ENCODE measurements at regions not wholly inside any gene's neighbourhood (a gene's known extent, or its start where the extent isn't known, plus 50 kb on each side); places are given as distances from the start of the nearest gene placed in this dataset.

DNA sequence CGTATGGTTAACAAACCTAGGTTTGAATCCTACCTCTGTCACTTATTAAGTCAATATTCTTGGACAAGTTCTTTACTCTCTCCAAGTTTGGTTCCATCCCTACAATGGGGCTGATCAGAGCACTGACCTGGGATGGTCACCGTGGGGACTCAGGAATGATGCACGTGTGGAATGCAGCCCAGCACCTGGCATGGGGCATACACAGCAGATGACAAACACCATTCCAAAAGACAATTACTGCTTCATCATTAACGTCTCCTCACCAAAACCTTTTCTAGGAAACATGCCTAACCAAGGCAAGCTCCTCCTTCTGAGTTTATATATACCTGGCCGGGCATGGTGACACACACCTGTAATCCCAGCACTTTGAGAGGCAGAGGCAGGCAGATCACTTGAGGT lies 532.9 kb upstream of the ID2 start:
- Mint-ChIP-seq H3K9me3 (peaks cover 13% of the 10 kb centered on the region), H3K27me3 (peaks cover 5% of the 10 kb centered on the region), H3K4me3 (no peak overlapping the region), H3K36me3 (ENCODE audit: low read depth) (no peaks in the 10 kb centered on the region), H3K27ac (no peak overlapping the region), H3K4me1 (ENCODE audit: low read depth) (peaks cover 41% of the 10 kb centered on the region)
- intact Hi-C loops (cut with micrococcal nuclease): no loop called here

DNA sequence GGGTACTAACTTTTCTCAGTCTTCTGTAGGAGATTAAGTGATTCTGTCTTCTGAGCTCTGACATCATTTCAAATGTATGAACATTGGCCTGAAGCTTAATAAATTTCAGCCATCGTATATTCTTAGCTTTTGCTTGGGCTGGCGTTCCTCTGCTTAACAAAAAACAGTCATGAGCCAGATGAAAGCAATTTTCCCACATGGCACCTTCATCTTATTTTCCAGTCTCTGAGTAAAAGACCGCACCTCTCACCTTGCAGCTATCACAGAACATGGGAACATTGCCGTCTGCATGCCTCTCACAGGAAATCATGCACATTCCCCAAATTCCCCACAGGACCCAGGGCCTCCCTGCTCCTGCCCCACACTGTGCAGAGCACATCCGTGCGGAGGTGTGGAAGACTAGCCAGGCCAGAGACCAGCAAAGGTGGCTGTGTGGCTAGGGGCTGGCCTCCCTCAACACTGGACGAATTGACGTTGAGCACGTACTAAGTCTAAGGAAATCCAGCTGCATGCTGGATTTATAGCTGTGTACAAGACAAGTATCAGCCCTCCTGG lies 531.8 kb upstream of the ID2 start:
- no peak overlapping the region for H3K4me3 Mint-ChIP-seq
- peaks cover 5% of the 10 kb centered on the region for H3K27me3 Mint-ChIP-seq
- H3K4me1 Mint-ChIP-seq (ENCODE audit: low read depth): peaks cover 40% of the 10 kb centered on the region
- intact Hi-C loops (cut with micrococcal nuclease): no loop called here
- peaks cover 5% of the 10 kb centered on the region for H3K9me3 Mint-ChIP-seq
- no peaks in the 10 kb centered on the region for H3K36me3 Mint-ChIP-seq (ENCODE audit: low read depth)
- no peak overlapping the region for H3K27ac Mint-ChIP-seq

DNA sequence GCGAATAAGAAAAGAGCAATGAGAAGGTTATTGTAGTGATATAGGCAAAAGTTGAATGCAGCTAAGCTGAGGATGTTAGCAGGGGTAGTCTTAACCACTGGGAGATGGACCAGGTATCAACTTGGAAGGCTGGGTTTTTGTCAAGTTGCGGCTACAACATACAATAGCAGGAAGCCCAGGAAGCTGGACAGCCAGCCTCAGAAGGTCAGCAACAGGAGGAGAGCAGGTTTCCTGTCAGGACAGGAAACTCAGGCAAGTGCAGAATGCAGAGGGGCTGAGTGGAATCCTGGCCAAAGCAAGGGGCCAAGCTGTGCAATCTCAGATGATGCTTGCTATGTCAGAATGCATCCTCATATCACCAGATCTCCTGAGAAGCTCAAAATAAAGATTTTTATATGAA lies 530.0 kb upstream of the ID2 start:
- Mint-ChIP-seq H3K36me3 (ENCODE audit: low read depth) (no peaks in the 10 kb centered on the region), H3K27me3 (peaks cover 5% of the 10 kb centered on the region), H3K9me3 (no peaks in the 10 kb centered on the region), H3K4me1 (ENCODE audit: low read depth) (peaks cover 25% of the 10 kb centered on the region), H3K27ac (no peak overlapping the region), H3K4me3 (no peak overlapping the region)
- intact Hi-C loops (cut with micrococcal nuclease): no loop called here

DNA sequence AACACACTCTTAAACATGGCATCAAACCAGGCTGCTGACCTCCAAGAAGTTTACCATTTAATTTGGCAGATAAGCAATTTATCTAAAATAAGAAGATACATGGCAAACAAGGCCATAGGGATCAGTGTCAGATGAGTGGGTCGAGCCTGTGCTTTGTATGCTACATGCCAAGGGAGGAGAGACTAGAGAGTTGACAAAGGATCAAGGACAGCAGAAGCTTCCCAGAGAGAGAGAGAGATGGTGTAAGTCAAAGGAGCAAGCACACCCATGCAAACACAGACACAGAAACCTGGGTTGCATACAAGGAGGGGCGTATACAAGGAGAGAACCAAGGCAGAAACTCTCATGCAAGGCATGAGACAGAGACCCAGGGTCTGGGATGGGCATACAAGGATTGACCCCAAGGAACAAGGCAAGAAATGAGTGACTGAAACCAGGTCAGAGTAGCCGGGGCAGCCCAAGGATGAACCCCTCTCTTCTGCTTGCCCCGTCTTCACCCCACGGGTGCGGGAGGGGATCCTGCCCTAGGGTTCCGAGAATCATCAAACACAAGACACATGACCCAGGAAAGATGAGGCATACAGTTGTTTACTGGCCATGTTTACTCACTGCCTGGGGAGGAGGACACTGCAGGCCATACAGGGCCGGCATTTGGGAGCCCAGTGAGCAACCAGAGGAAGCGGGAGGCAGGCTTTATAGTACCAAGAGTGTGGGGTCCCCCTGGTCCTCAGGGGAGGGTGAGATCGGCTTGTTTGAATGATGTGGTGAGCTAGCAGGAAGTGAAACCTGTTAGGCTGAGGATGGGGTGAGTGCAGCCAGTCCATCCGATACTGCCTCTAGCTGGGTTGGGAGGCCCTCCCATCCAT lies 529.2 kb upstream of the ID2 start:
- Mint-ChIP-seq H3K4me3 (no peak overlapping the region), H3K27me3 (peaks cover 5% of the 10 kb centered on the region), H3K36me3 (ENCODE audit: low read depth) (no peaks in the 10 kb centered on the region), H3K27ac (peak overlapping the region; percentile 35), H3K4me1 (ENCODE audit: low read depth) (peaks cover 25% of the 10 kb centered on the region), H3K9me3 (no peaks in the 10 kb centered on the region)
- intact Hi-C loops (cut with micrococcal nuclease): no loop called here

DNA sequence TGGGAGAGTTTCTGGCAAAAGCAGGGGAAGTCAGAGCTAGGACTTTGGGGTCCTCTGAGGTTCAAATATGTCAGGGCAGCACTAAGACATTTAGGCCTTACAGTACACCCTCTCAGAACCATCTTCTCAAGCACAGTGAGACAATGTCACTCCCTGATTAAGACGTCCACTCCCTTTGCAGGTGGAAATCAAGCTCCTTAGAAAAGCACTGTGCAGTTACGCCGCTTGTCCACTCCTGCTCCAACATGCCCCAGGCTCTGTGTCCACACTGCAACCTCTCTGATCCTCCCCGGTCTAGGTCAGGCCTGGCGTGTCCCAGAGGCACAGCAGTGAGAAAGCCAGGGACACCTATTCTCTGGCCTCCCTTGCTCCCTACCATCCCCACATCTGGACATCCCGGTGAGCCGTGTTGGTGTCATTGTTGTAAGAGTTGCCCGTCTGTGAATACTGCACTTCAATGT lies 528.6 kb upstream of the ID2 start:
- Mint-ChIP-seq H3K4me3 (no peak overlapping the region), H3K27ac (peak overlapping the region; percentile 35), H3K4me1 (ENCODE audit: low read depth) (peaks cover 25% of the 10 kb centered on the region), H3K9me3 (no peaks in the 10 kb centered on the region), H3K36me3 (ENCODE audit: low read depth) (no peaks in the 10 kb centered on the region), H3K27me3 (peaks cover 5% of the 10 kb centered on the region)
- intact Hi-C loops (cut with micrococcal nuclease): no loop called here

GRCh38 chr2:8154270-8154669 lies 527.6 kb upstream of the ID2 start:
- H3K36me3 Mint-ChIP-seq (ENCODE audit: low read depth): no peaks in the 10 kb centered on the region
- H3K4me1 Mint-ChIP-seq (ENCODE audit: low read depth): peaks cover 31% of the 10 kb centered on the region
- peaks cover 6% of the 10 kb centered on the region for H3K27me3 Mint-ChIP-seq
- no peak overlapping the region for H3K27ac Mint-ChIP-seq
- H3K9me3 Mint-ChIP-seq: no peaks in the 10 kb centered on the region
- no peak overlapping the region for H3K4me3 Mint-ChIP-seq
- intact Hi-C loops (cut with micrococcal nuclease): no loop called here

DNA sequence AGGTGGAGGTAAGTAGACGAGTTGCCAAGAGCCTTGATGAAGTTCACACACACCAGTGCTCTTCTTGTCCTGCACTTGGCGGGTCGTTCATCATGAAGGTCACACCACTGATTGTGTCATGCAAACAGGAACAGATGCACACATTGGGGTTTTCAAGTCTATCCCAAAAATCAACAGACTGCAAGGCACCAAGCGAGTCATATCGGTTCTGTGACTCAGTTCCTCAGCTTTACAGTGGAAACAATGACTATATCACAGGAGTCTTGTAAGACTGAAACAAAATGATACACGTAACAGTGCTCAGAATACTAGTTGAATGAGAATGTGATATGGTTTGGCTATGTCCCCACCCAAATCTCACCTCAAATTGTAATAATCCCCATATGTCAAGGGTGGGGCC lies 526.9 kb upstream of the ID2 start:
- intact Hi-C loops (cut with micrococcal nuclease): no loop called here
- H3K27ac Mint-ChIP-seq: no peak overlapping the region
- no peaks in the 10 kb centered on the region for H3K36me3 Mint-ChIP-seq (ENCODE audit: low read depth)

GRCh38 chr2:8157621-8158430 lies 524.0 kb upstream of the ID2 start:
- no peak overlapping the region for H3K27ac Mint-ChIP-seq
- H3K9me3 Mint-ChIP-seq: no peaks in the 10 kb centered on the region
- H3K27me3 Mint-ChIP-seq: peaks cover 1% of the 10 kb centered on the region
- peaks cover 44% of the 10 kb centered on the region for H3K4me1 Mint-ChIP-seq (ENCODE audit: low read depth)
- intact Hi-C loops (cut with micrococcal nuclease): no loop called here
- H3K4me3 Mint-ChIP-seq: no peak overlapping the region
- H3K36me3 Mint-ChIP-seq (ENCODE audit: low read depth): no peaks in the 10 kb centered on the region

More for the DNA sequence above, 526.9 kb upstream of the ID2 start:
- Mint-ChIP-seq H3K4me1 (ENCODE audit: low read depth) (peaks cover 38% of the 10 kb centered on the region), H3K27me3 (peaks cover 4% of the 10 kb centered on the region), H3K4me3 (no peak overlapping the region), H3K9me3 (no peaks in the 10 kb centered on the region)

GRCh38 chr2:8158711-8159110 lies 523.1 kb upstream of the ID2 start:
- Mint-ChIP-seq H3K4me1 (ENCODE audit: low read depth) (peaks cover 36% of the 10 kb centered on the region), H3K36me3 (ENCODE audit: low read depth) (no peaks in the 10 kb centered on the region), H3K4me3 (no peak overlapping the region), H3K27me3 (peaks cover 1% of the 10 kb centered on the region), H3K9me3 (no peaks in the 10 kb centered on the region), H3K27ac (no peak overlapping the region)
- intact Hi-C loops (cut with micrococcal nuclease): no loop called here

DNA sequence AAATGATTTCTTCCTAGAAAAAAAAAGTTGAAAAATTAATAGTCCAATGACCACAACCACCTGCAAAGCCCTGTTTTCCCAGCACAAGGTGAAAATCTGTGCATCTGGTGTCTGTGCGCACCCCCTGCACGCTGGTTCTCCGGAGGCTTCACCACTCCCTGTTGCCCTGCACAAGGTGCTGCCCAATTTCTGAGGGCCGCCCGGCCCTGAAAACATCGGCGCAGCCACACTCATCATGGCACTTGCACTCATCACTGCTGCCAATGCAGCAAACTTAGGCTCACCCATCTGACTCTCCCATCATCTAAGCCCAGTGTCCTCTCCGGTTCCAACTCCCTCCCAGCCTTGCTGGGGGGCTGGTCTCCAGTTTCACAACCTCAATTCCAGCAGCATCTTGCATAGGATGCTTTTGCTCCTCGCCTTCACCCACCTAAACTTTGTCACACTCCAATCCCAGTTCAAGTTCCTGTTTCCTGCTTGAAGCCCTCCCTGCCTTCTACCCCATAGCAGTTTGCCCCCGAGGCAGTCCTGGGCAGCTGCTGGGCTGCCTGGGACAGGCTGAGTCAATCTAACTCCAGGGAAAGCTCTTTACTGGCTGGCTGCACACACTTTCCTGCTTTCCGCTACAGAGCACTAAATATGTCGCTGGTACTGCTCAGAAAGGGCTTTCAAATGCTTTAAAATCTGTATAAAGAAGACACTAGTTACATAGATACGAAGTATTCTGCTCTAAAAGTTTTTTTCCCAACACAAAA lies 522.5 kb upstream of the ID2 start:
- H3K36me3 Mint-ChIP-seq (ENCODE audit: low read depth): no peaks in the 10 kb centered on the region
- H3K27ac Mint-ChIP-seq: no peak overlapping the region
- intact Hi-C loops (cut with micrococcal nuclease): no loop called here
- H3K9me3 Mint-ChIP-seq: no peaks in the 10 kb centered on the region
- H3K4me1 Mint-ChIP-seq (ENCODE audit: low read depth): peaks cover 31% of the 10 kb centered on the region
- no peak overlapping the region for H3K4me3 Mint-ChIP-seq
- H3K27me3 Mint-ChIP-seq: peaks cover 1% of the 10 kb centered on the region

DNA sequence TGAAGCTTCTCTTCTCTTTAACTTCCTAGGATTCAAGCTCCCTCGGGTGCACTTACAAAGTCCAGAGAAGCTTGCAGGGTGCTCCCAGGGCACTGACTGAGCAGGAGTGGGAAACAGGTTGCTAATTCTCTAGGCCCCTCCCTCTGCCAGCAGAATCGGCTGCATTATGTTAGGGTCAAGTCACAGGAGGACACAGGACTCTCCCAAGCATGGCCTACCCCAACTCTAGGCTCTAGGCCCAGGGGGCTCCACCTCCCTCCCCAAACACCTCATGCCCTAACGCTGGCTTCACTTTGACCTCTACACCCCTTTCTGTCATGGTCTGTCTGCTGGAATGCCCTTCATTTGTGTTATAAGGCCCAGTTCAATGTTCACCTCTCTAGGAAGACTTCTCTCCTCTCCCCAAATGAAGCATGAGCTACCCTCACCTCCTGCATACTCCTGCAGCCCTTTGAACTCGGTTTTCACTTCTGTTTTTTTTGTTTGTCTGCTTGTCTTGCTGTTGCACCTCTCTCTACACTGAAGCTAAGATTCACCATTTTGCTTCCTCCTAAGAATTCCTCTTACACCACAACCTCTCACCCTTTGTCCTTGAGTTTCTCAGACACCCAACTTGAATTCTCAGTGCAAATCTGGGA lies 521.8 kb upstream of the ID2 start:
- no peaks in the 10 kb centered on the region for H3K36me3 Mint-ChIP-seq (ENCODE audit: low read depth)
- intact Hi-C loops (cut with micrococcal nuclease): no loop called here
- H3K27ac Mint-ChIP-seq: peak overlapping the region; percentile 52
- peaks cover 1% of the 10 kb centered on the region for H3K27me3 Mint-ChIP-seq
- H3K4me1 Mint-ChIP-seq (ENCODE audit: low read depth): peaks cover 26% of the 10 kb centered on the region
- no peak overlapping the region for H3K4me3 Mint-ChIP-seq
- H3K9me3 Mint-ChIP-seq: no peaks in the 10 kb centered on the region

DNA sequence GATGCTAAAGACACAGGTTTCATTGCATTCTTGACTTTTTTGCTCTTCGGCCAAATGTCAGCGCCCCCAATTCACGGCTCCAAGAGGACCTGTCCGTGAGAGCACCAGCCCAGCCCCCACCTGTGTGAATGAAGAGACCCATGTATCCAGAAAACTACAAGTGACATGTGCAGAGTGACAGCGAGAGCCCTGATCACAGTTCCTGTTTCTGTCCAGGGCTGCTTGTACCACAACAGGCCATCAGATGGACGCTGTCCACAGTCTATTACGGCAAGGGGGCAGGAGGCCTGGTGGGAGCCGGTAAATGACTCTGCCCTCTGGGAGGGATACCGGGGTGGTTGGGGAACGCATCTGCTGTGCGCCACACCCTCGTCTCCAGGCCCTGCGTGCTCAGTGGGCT lies 520.9 kb upstream of the ID2 start:
- intact Hi-C loops (cut with micrococcal nuclease): no loop called here
- Mint-ChIP-seq H3K4me3 (no peak overlapping the region), H3K4me1 (ENCODE audit: low read depth) (peaks cover 26% of the 10 kb centered on the region), H3K9me3 (no peaks in the 10 kb centered on the region), H3K27me3 (peaks cover 1% of the 10 kb centered on the region), H3K27ac (peak overlapping the region; percentile 52), H3K36me3 (ENCODE audit: low read depth) (no peaks in the 10 kb centered on the region)

- Mint-ChIP-seq H3K27ac (no peak overlapping the region), H3K27me3 (peaks cover 1% of the 10 kb centered on the region), H3K9me3 (no peaks in the 10 kb centered on the region), H3K4me1 (ENCODE audit: low read depth) (peaks cover 26% of the 10 kb centered on the region), H3K36me3 (ENCODE audit: low read depth) (no peaks in the 10 kb centered on the region), H3K4me3 (no peak overlapping the region)
- intact Hi-C loops (cut with micrococcal nuclease): no loop called here
These were observed 519.3 kb upstream of the ID2 start for GRCh38 chr2:8162552-8162951.

Measured in dendritic cell treated with granulocyte-macrophage colony-stimulating factor and Interleukin-4, amounts not matched to agents 40 ng/mL and 50 ng/mL, for 4 days (primary cell).